ENCODE measurements at regions not wholly inside any gene's neighbourhood (a gene's known extent, or its start where the extent isn't known, plus 50 kb on each side); places are given as distances from the start of the nearest gene placed in this dataset.

DNA sequence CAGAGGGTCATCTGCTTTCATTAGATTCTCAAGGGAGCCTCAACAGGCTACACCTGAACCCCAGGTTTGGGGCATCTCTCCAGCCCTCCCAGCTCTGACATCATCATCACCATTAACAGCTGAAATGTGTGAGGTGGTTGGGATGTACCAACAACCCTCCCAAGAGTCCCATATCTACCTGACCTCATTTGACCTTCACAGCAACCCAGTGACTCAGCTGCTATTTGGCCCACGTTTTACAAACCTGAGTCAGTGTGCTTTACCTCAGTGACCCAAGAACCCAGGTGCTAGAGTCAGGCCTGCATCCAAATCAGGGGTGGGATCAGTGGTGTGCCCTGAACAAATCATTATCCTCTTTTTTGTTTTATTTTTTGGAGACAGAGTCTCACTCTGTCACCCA, 53.3 kb upstream of the TINAGL1 start:
- H3K36me3 ChIP-seq (ENCODE audit: control insufficient read depth, insufficient read depth, low read length), result no peaks in the 10 kb centered on the region
- DNase-seq (ENCODE audit: extremely low read depth, insufficient read length), result no peak
- no peak overlapping the region for H3K4me3 ChIP-seq (replicated peaks; ENCODE audit: low read depth, low read length)
- TF ChIP-seq, protein P1, sequence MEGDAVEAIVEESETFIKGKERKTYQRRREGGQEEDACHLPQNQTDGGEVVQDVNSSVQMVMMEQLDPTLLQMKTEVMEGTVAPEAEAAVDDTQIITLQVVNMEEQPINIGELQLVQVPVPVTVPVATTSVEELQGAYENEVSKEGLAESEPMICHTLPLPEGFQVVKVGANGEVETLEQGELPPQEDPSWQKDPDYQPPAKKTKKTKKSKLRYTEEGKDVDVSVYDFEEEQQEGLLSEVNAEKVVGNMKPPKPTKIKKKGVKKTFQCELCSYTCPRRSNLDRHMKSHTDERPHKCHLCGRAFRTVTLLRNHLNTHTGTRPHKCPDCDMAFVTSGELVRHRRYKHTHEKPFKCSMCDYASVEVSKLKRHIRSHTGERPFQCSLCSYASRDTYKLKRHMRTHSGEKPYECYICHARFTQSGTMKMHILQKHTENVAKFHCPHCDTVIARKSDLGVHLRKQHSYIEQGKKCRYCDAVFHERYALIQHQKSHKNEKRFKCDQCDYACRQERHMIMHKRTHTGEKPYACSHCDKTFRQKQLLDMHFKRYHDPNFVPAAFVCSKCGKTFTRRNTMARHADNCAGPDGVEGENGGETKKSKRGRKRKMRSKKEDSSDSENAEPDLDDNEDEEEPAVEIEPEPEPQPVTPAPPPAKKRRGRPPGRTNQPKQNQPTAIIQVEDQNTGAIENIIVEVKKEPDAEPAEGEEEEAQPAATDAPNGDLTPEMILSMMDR (IDR thresholded peaks at IDR 0.05; ENCODE audit: insufficient read depth, low read length, poor library complexity, severe bottlenecking), result no peak
- H3K27me3 ChIP-seq (replicated peaks; ENCODE audit: control insufficient read depth, insufficient read depth, low read length), result no peaks in the 10 kb centered on the region

DNA sequence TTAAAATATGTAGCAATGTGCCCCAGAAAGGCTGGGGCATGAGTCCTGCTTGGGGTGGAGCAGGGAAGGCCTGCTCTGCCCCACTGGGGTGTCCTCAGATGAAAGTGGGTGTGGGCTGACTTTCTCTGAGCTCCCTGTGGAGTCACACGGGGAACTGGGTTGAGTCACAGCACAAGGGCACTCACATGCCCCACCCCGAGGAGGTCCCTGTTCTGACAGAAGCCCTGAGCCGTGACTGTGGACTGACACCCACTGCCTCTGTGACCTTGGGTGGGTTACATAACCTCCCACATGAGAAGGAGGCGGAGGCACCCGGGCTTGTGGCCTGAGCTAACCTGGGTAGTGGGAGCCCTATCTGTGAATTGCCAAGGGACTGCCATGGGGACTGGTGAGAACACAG, 52.5 kb upstream of the TINAGL1 start:
- TF ChIP-seq, protein P1 (IDR thresholded peaks at IDR 0.05; ENCODE audit: insufficient read depth, low read length, poor library complexity, severe bottlenecking), result no peak
- Histone ChIP-seq H3K36me3 (ENCODE audit: control insufficient read depth, insufficient read depth, low read length) (no peaks in the 10 kb centered on the region), H3K27me3 (replicated peaks; ENCODE audit: control insufficient read depth, insufficient read depth, low read length) (no peaks in the 10 kb centered on the region), H3K4me3 (replicated peaks; ENCODE audit: low read depth, low read length) (no peak overlapping the region)
- DNase-seq (ENCODE audit: extremely low read depth, insufficient read length), result no peak

DNA sequence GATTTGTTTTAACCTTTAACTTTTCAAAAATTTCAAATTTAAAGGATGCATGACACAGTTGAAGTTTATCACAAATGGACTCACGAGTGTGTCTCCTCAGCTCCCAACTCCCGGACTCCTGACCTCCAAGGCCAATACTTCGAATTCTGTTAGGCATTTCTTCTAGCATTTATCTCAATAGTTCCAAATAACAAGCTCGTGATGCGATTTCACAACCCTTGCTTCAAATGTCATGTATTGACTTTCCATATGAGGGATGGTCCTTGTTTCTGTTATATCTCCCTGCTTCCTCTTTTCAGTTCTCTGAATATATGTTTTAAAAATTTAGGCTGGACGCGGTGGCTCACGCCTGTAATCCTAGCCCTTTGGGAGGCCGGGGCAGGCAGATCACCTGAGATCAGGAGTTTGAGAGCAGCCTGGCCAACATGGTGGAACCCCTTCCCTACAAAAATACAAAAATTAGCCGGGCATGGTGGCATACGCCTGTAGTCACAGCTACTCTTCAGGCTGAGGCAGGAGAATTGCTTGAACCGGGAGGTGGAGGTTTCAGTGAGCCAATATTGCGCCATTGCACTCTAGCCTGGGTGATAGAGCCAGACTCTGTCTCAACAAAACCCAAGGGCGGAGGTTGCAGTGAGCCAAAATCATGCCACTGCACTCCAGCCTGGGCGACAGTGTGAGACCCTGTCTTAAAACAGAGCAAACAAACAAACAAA, 52.0 kb upstream of the TINAGL1 start:
- TF ChIP-seq, protein P1 (IDR thresholded peaks at IDR 0.05; ENCODE audit: insufficient read depth, low read length, poor library complexity, severe bottlenecking), result no peak
- H3K27me3 ChIP-seq (replicated peaks; ENCODE audit: control insufficient read depth, insufficient read depth, low read length), result no peaks in the 10 kb centered on the region
- no peaks in the 10 kb centered on the region for H3K36me3 ChIP-seq (ENCODE audit: control insufficient read depth, insufficient read depth, low read length)
- H3K4me3 ChIP-seq (replicated peaks; ENCODE audit: low read depth, low read length), result no peak overlapping the region
- no peak for DNase-seq (ENCODE audit: extremely low read depth, insufficient read length)

Measured in GM06990 (cell line).